HepG2 (cell line): ENCODE measurements at regions not wholly inside any gene's neighbourhood (a gene's known extent, or its start where the extent isn't known, plus 50 kb on each side); places are given as distances from the start of the nearest gene placed in this dataset.
A peak's percentile ranks its signal among the peaks of the same experiment; 100 is the strongest.

ENCODE experiments used
- BCL6 ChIP-seq: IDR thresholded peaks from 2 replicates; pipeline ENCODE4 v1.6.1; 2016; ENCODE audit warnings: missing genetic modification reagents, missing compliant biosample characterization
- CENPT ChIP-seq: sonication (generic); formaldehyde crosslinking; IDR thresholded peaks from 2 replicates; pipeline ENCODE4 v1.8.0; 2022; ENCODE audit warnings: low read depth, mild to moderate bottlenecking, moderate library complexity, missing genetic modification reagents
- CSRNP2 ChIP-seq: sonication (generic); formaldehyde crosslinking; conservative IDR thresholded peaks from 2 replicates; pipeline ENCODE4 v1.8.0; 2022; ENCODE audit warnings: low read depth, missing genetic modification reagents
- FOXK2 ChIP-seq: fragments of 450-650 bp; IDR thresholded peaks from 2 replicates; pipeline ENCODE4 v1.6.1; 2016
- MED8 ChIP-seq: sonication (generic); formaldehyde crosslinking; IDR thresholded peaks from 2 replicates; pipeline ENCODE4 v1.8.1; 2023; ENCODE audit warnings: mild to moderate bottlenecking, missing genetic modification reagents; ENCODE audit not compliant: insufficient replicate concordance
- PATZ1 ChIP-seq: sonication (generic); formaldehyde crosslinking; IDR thresholded peaks from 2 replicates; pipeline ENCODE4 v1.4.0; 2020; ENCODE audit warnings: missing genetic modification reagents
- POLR2A ChIP-seq, 2 experiments: IDR thresholded peaks; 2 replicates each; pipeline ENCODE4 v1.6.1; 2011; ENCODE audit warnings: low read depth in 2 of 2, low read length in 2 of 2, mild to moderate bottlenecking in 1 of 2, moderate library complexity in 1 of 2; ENCODE audit not compliant: insufficient read depth in 1 of 2
- RNF219 ChIP-seq: sonication (generic); formaldehyde crosslinking; IDR thresholded peaks from 2 replicates; pipeline ENCODE4 v1.5.0; 2020; ENCODE audit warnings: mild to moderate bottlenecking, missing genetic modification reagents
- SATB2 ChIP-seq: sonication (generic); formaldehyde crosslinking; IDR thresholded peaks from 2 replicates; pipeline ENCODE4 v1.5.0; 2020; ENCODE audit warnings: missing genetic modification reagents
- TP53 ChIP-seq: sonication (generic); formaldehyde crosslinking; conservative IDR thresholded peaks from 2 replicates; pipeline ENCODE4 v1.4.0; 2020; ENCODE audit warnings: missing genetic modification reagents
- U2AF2 ChIP-seq: fragments of 200-400 bp; formaldehyde crosslinking; IDR thresholded peaks from 2 replicates; pipeline ENCODE4 v1.6.1; 2017; ENCODE audit warnings: low read depth, mild to moderate bottlenecking, low read length
- ZFP36L2 ChIP-seq: sonication (generic); formaldehyde crosslinking; IDR thresholded peaks from 2 replicates; pipeline ENCODE4 v1.4.0; 2020; ENCODE audit warnings: missing genetic modification reagents
- ZNF142 ChIP-seq: sonication (generic); formaldehyde crosslinking; IDR thresholded peaks from 2 replicates; pipeline ENCODE4 v1.4.0; 2020; ENCODE audit warnings: missing genetic modification reagents
- ZNF17 ChIP-seq: sonication (generic); formaldehyde crosslinking; IDR thresholded peaks from 2 replicates; pipeline ENCODE4 v1.5.0; 2020; ENCODE audit warnings: mild to moderate bottlenecking, missing genetic modification reagents
- ZNF264 ChIP-seq: sonication (generic); formaldehyde crosslinking; IDR thresholded peaks from 2 replicates; pipeline ENCODE4 v1.4.0; 2020; ENCODE audit warnings: missing genetic modification reagents
- ZNF329 ChIP-seq: sonication (generic); formaldehyde crosslinking; IDR thresholded peaks from 2 replicates; pipeline ENCODE4 v1.9.0; 2021; ENCODE audit warnings: low read depth, mild to moderate bottlenecking, missing genetic modification reagents
- ZNF34 ChIP-seq: sonication (generic); formaldehyde crosslinking; IDR thresholded peaks from 2 replicates; pipeline ENCODE4 v1.4.0; 2020; ENCODE audit warnings: mild to moderate bottlenecking, missing genetic modification reagents, borderline replicate concordance
- ZNF468 ChIP-seq: sonication (generic); formaldehyde crosslinking; IDR thresholded peaks from 2 replicates; pipeline ENCODE4 v1.8.0; 2022; ENCODE audit warnings: mild to moderate bottlenecking, moderate library complexity, missing genetic modification reagents
- ZNF530 ChIP-seq: sonication (generic); formaldehyde crosslinking; IDR thresholded peaks from 2 replicates; pipeline ENCODE4 v1.5.0; 2020; ENCODE audit warnings: low read depth, mild to moderate bottlenecking, missing genetic modification reagents
- ZNF543 ChIP-seq: sonication (generic); formaldehyde crosslinking; IDR thresholded peaks from 2 replicates; pipeline ENCODE4 v1.4.0; 2020; ENCODE audit warnings: mild to moderate bottlenecking, missing genetic modification reagents
- ZSCAN22 ChIP-seq: sonication (generic); formaldehyde crosslinking; IDR thresholded peaks from 2 replicates; pipeline ENCODE4 v1.4.0; 2020; ENCODE audit warnings: mild to moderate bottlenecking, missing genetic modification reagents

GRCh38 chr13:22848539-22849052 lies 332.2 kb upstream of the SGCG start (continued):
- no peak for TF ChIP-seq ZNF142 (CRISPR knock-in tag)
- TF ChIP-seq CENPT (CRISPR knock-in tag), result no peak
- no peak for TF ChIP-seq RNF219 (CRISPR knock-in tag)
- TF ChIP-seq POLR2A (IDR thresholded peaks at IDR 0.05; ENCODE audit: insufficient read depth in 1 of 2, low read depth in 2 of 2, low read length in 2 of 2), result no peak; a peak in 1 of 4 replicates
- TF ChIP-seq PATZ1 (CRISPR knock-in tag), result peak; percentile 31; the same call in 1 of the 2 replicates
- no peak for TF ChIP-seq ZNF264
- no peak for TF ChIP-seq ZNF468 (CRISPR knock-in tag)
- TF ChIP-seq SATB2 (CRISPR knock-in tag), result no peak
- TF ChIP-seq ZNF530, result no peak
- no peak for TF ChIP-seq BCL6 (CRISPR knock-in tag)
- no peak for TF ChIP-seq ZFP36L2 (CRISPR knock-in tag)
- no peak for TF ChIP-seq FOXK2
- TF ChIP-seq ZNF543 (CRISPR knock-in tag), result no peak
- no peak for TF ChIP-seq ZSCAN22
- no peak for TF ChIP-seq ZNF329 (CRISPR knock-in tag)
- no peak for TF ChIP-seq U2AF2
- TF ChIP-seq ZNF17 (CRISPR knock-in tag), result no peak
- TF ChIP-seq MED8 (CRISPR knock-in tag), result no peak
- no peak for TF ChIP-seq ZNF34 (CRISPR knock-in tag)
- no peak for TF ChIP-seq CSRNP2 (CRISPR knock-in tag)
- TF ChIP-seq TP53, result no peak
